GM18519 (cell line): ENCODE measurements at regions not wholly inside any gene's neighbourhood (a gene's known extent, or its start where the extent isn't known, plus 50 kb on each side); places are given as distances from the start of the nearest gene placed in this dataset.
"Not testable (repeated sequence)": the region's sequence is repeated elsewhere in the genome, so short reads cannot be mapped to it uniquely, and the experiment has no call there.

ENCODE experiments used
- ATAC-seq: cut with Tn5 transposase; IDR thresholded peaks from one replicate; pipeline ENCODE4 v1.9.1; 2021; ENCODE audit warnings: mild to moderate bottlenecking, moderate library complexity; ENCODE audit not compliant: unreplicated experiment, low FRiP score

DNA sequence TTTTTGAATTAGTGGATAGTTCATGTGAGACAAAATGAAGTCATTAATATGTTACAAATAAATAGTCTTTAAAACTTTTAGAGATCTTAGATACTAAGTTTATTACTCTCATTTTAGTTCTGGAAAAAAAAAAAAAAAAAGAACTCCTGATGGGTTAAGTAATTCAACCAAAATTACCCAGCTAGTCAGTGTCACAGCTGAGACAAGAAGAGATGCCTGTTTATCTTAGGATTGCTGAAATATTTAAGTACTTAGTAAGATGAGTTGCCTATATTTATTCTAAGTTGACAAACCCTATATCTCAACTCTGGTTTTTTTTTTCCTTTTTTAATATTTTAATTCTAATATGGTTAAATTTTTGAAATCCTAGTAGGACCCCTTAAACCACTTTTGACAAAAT, 781.0 kb upstream of the LRRN3 start:
- ATAC-seq: no peak

DNA sequence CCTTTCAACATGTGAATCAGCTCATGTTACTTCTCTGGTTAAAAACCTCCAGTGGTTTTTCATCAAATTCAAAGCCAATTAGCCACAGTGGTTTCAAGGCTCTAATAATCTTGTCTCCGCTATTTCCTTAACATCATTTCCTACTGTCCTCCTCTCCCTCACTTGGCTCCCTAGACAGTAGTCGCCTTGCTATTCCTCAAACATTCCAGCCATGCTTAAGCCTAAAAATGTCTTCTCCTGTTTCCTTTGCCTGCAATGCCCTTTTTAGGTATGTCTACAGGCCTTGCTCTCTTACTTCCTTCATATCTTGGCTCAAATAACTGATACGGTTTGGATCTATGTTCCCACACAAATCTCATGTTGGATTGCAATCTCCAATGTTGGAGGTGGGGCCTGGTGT, 779.4 kb upstream of the LRRN3 start:
- no peak for ATAC-seq

DNA sequence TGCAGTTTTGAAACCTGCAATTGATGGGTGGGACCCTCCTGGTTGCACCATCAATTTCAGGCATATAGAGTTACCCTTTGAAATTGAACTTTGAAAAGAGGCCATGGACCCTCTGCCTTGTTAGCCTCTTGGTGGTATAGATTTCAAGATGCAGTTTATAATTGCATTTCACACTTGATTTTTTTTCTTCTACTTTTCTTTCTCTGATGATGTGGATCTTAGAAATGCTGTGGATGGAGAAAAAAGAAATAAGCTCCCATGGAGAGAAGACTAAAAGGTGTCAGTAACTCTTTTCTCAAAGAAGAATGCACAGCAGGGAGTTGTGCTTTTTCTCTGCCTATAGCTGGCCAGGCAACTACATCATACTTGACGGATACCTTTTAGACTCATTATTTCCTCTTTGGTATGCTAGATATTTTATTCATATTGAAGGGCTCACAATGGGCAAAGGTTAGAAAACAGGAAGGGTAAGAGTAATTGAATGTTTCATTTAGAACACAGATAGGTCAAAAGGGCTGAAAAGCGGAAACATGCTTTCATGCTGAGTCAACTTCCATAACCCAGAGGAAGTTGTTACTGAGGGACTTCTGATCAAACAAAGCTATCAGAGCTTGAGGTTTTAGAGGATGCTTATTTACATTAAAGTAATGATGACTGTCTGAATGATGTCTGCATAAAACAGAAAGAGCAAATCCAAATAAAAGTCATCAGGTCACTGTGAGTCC, 773.2 kb upstream of the LRRN3 start:
- no peak for ATAC-seq

DNA sequence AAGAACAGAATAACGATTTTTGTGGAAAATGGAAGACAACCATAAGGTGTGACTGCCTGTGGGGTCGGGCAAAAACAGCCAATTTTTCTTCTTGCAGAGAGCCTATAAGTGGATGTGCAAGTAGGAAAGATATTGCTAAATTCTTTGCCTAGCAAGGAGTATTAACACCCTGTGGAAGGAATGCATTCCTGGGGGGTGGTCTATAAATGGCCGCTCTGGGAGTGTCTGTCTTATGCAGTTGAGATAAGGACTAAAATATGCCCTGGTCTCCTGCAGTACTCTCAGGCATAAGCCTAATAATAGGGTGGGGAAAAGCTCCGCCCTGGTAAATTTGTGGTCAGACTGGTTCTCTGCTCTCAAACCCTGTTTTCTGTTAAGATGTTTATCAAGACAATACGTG, 770.6 kb upstream of the LRRN3 start:
- not testable (repeated sequence) for ATAC-seq

DNA sequence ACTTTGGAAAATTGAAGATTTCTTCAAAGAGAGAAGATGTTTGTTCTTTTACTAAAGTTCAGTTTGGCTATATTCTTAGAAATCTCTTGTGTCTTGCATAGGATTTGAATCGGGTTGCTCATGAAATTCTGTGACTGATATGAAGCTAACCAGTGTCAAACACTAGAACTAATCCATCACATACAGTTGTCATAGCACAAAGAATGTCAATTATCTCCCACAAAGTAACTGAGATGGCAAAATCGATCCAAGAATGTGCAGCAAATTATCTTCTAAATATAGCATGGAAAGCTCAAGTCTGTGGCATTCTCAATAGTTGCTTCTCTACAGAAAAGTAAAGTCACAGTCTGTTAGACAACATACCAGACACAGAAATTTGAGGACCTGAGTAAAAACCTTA, 768.1 kb upstream of the LRRN3 start:
- ATAC-seq: no peak

DNA sequence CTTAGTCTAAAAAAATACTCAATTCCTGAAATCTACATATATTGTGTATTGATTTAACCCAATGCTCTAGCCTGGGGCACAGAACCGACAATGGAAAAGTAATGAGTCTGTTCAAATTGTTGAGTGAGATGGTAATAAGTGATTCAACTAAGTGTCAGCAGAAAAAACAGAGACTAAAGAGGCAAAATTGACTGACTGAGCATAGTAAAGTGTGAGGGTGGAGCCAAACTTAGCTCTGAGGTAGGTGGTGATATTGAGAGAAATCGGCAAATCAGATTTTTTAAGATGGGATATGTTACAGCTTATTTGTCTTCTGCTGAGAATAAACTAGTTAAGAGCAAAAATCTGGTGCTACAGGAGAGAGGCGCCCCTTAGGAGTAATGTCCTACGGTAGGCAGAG, 764.0 kb upstream of the LRRN3 start:
- ATAC-seq: no peak

DNA sequence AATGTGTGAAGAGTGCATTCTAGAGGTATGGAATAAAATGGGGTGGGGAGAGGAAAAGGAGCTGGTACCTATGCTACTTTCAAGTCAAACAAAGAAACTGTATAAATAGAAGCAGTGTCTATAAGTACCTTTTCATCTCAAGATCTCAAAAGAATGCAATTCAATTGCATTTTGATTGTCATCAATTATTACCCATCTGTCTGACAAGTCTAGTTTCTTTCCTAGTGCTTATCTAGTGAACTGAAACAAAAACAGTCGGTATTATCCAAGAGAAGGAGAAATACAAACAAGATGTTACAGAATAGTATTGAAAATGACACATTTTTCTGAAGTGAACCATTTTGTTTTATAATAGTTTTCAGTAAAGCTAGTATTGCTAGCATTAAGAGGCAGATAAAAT, 754.5 kb upstream of the LRRN3 start:
- ATAC-seq: no peak

DNA sequence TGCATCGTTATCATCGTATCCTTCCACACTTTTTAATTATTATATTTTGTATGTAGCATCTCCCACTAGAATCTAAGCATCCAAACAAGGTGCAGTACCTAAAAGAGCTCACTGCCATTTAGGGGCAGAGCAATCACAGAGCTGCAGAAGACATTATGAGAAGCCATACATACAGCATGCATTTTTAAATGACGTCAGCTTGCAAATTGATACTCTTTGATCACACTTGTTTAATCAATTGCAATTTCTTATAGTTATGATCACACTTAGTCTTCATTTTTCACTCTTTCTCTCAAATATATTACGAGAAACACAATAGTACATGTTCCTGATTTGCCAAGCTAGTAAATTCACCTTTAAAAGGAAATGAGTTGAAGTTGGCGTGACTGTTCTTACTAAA, 753.3 kb upstream of the LRRN3 start:
- no peak for ATAC-seq

DNA sequence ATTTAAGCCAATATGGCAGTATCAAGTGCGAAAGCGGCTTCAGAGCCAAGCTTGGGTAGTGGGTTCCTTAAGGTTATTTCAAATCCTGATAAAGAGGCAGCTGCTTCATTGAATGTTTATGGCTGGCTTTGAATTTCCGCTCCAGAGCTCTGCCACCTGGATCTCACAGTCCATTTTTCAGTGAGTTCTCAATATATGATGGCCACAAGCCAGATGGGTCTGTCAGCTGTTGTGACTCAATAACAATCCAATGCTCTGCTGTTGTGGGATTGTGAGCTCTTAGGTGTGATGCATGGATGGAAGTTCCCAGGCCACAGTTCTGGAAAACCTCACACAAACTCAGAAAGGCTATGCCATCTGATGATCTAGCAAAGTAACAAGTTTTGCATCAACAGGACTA, 743.8 kb upstream of the LRRN3 start:
- ATAC-seq: no peak

DNA sequence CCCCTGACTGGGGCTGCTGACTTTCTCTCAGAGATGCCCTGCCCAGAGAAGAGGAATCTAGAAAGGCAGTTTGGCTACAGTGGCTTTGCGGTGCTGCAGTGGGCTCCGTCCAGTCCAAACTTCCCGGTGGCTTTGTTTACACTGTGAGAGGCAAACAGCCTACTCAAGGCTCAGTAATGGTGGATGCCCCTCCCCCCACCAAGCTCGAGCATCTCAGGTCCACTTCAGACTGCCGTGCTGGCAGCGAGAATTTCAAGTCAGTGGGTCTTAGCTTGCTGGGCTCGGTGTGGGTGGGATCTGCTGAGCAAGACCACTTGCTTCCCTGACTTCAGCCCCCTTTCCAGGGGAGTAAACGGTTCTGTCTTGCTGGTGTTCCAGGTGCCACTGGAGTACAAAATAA, 734.5 kb upstream of the LRRN3 start:
- no peak for ATAC-seq

DNA sequence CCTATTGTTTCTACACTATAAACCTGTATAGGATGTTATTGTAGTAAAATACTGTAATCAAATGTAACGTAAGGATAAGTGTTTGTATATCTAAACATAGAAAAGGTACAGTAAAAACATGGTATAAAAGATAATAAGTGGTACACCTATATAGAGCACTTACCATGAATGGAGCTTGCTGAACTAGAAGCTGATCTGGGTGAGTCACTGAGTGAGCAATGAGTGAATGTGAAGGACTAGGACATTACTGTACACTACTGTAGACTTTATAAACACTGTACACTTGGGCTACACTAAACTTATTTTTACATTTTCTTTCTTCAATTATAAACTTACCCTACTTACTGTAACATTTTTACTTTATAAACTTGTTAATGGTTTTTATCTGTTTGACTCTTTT, 732.9 kb upstream of the LRRN3 start:
- no peak for ATAC-seq

DNA sequence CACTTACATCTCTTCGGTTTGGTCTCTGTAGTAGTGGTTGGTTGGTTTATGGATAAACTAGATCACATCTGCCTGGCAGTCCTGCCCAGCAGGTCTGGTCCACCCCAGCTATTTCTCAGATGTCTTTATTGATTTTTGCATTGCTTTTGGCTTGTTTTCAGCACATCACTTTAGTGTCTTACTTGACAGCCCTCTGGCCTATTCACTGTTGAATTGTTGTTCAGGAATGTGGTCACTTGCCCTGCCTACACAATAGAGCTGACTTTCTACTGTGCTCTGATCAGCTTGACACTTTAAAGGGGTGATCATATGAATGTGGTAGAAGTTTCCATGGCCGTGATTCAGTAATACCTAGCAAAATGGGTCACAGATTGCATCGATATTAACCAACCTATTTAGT, 719.2 kb upstream of the LRRN3 start:
- no peak for ATAC-seq

DNA sequence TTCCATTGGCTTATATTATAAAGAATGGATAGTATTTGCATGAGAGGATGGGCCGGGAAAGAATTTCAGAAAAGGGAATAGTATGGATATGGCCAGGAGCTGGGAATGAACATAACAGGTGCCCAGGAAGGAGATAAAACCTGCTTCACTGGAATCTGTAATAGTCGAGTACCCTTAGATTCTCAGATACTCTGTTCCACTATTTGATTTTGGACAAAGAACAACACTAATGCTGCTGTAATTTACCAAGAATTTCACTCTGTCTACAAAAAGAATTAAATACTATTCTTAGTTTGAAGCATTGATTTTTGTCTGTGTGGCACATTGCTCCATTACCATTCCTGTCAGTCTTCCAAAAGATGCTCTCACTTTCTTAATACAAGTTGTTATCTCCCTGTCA, 718.2 kb upstream of the LRRN3 start:
- no peak for ATAC-seq

DNA sequence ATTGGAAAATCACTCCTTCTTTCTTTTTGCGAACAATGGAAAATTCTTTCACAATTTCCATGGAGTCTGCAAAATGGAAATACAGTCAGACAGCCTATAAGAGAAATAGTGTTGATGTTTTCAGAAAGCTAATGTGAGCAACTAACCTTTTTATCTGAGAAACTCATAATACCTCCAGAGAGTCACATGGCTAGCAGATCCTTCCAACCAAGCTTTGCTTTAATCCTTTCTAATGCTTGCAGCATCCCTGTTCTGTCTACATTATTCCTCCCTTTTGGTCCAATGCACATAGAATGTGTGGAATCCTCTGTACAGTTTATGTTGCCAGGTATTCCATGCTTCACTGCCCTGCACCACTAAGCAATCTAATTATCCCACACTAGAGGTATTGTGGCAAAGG, 717.5 kb upstream of the LRRN3 start:
- ATAC-seq: no peak

DNA sequence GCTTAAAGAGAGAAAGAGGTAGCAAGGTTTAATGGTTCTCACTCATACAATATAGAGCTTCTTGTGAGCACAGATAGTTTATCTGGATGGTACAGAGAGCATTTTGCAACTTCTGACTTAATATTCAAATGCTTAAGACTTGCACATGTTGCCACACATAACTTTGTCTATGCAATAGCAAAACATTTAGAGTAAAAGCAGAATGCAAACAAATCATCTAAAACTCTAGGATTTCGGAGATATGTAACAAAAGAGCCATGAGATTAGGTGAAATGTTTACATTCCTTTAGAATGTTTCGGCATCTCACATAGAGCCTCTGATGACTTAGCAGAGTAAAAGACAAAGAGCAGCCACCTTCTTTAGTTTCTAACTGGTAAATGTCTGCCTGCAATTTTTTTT, 717.1 kb upstream of the LRRN3 start:
- ATAC-seq: no peak

DNA sequence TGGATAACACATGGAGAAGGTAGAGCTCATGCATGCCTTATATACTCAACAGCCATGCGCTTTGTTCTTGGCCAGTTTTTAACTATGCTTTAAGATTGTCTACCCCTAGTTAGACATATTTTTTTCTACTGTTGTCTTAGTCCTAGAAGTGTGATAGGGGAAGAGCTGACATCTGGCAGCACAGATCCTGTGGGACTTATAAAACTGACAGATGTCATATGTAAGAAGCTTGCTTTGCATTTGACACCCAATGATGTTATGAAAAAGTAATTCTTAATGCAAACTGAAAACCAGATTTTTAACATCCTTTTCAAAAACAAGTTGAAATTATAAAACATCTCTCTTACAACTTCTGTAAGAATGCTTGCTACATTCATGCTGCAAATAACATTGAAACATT, 715.9 kb upstream of the LRRN3 start:
- no peak for ATAC-seq

DNA sequence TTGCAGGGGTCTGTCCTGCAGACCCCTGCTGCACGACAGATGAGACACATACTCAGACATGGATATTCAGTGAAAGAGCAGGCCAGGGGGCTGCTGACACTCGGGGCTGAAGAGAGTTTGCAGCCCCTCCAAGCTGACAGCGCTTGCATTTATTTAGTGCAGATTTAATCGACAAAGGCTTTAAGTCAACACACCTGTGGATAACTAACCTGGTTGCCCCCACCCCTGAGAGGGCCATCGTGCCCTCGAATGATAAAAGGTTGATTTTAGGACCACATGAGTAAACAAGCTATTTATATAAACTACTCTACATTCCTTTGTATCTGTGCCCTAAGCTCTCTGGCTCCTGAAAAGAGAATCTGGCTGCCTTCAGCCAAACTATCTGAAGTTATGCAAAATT, 708.2 kb upstream of the LRRN3 start:
- no peak for ATAC-seq

DNA sequence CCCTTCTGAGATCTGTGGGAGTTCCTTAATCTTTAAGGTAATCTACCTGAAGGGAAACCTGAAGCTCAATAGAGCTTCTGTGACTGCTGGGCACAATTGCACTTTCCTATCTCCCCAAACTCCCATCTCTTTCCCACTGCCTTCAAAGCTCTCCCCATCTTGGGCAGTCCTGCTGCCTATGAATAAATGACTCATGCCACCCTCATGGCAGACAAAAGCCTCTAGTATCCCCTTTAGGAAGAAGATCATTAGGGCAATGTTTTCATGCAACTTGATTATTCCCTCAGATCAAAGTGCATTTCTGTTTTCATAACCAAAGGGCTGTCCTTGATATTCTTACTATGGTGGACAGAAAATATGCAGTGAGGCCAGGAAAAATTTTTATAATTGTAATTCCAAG, 704.9 kb upstream of the LRRN3 start:
- no peak for ATAC-seq

DNA sequence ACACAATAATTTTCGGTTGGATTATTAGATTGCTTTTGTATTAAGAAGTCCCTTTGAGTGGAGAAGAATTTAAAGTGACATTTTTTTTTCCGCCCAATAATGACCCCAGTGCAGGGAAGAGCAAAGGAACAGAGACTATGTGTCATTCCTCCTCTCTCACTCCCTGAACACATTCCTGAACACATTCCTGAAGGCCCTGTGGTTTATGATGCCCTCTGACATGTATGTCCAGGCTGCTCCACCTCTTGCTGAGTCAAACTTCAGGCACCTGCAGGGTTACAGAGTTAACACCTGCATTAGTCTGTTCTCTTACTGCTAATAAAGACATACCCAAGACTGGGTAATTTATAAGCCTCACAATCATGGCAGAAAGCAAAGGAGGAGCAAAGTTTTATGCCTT, 704.0 kb upstream of the LRRN3 start:
- no peak for ATAC-seq

DNA sequence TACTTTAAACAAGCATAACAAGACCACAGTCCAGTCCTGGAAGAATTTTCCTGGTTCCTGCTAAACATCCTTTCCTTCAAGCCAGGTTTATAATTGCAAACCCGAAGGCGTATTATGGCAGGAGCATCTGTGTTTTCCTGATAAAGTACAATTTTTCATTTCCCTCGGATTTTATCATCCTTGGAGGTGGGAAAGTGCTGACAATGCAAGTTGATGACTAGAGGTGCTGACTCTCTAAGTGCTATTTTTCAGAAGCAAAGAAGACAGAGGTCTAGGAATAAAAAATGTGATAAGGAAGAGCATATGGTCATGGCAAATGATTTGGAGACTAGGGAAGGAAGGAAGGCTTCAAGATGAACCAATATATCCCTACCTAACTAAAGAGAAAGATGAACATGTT, 703.2 kb upstream of the LRRN3 start:
- no peak for ATAC-seq

DNA sequence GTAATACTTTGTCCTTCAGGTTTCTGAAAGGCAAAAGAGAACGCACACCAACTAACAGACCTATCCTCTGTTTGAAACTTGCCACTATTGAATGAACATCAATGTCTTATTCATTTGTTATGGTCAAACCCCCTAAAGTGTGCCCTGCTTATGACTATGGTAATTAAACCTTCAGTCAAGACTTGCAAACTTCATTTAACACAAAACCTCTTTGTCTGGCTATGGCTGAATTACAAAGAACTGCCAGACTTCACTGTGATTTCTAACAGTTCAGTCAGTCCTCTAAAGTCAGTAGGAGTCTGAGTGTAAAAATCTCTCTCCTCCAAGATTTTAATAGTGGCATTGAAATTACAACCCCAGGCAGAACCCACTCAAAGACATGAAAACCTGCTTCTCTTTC, 702.5 kb upstream of the LRRN3 start:
- ATAC-seq: no peak

DNA sequence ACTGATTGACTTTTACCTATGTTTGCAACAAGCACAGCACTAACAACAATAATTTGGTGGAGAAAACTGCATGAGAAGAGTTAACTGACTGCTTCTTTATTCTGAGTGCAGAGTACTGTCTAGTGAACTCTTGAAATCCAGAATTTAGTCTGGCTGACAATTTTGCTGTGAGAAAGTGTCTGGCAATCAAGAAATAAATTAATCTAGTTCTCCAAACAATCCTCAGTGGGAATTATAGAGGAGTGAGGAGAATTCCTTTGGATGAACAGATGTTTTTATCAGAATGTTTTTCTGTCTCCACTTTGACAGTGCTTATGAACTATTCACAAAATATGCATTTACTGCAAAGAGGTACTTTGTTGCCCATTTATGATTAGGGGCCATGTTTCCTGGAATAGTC, 694.9 kb upstream of the LRRN3 start:
- no peak for ATAC-seq
